ENCODE measurements at regions not wholly inside any gene's neighbourhood (a gene's known extent, or its start where the extent isn't known, plus 50 kb on each side); places are given as distances from the start of the nearest gene placed in this dataset.

DNA sequence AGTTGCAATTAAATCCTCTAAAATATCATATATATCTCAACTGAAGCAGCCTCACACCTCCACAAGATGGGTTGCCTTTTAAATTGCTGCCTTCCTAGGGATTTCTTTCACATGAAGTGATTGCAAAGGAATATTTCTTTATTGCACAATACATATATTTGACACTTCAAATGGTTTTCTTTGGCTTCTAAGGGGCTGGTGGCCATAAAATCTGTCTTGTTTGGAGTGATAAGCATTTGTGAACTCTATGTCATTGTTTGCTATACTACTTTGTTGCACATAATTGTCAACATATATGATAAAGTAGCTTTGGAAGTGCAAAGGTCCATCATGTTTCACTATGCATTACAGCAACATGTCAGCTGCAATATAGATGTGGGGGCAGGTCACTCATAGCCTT, 2380.9 kb downstream of the PCDH9 start:
- DNase-seq = no peak

- DNase-seq = no peak
Observed at GRCh38 chr13:64847767-64848166, 2382.4 kb downstream of the PCDH9 start.

DNA sequence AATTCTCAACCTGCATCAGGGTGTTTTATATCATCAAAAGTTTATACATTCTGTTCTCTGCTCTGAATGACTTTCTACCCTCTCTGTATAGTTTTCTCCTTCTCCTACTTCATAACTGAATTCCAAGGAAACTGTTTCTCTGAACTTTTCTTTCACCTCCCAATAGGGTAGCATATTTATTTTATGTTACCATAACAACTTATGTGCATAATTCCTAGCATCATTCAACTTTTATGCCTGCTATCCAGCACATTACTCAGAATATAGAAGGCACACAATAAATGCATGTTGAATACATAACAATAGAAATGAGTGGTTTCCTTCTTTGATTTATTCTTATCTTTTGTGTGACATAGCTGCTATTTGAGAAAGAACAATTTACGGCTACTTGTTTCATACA, 2385.0 kb downstream of the PCDH9 start:
- no peak for DNase-seq

DNA sequence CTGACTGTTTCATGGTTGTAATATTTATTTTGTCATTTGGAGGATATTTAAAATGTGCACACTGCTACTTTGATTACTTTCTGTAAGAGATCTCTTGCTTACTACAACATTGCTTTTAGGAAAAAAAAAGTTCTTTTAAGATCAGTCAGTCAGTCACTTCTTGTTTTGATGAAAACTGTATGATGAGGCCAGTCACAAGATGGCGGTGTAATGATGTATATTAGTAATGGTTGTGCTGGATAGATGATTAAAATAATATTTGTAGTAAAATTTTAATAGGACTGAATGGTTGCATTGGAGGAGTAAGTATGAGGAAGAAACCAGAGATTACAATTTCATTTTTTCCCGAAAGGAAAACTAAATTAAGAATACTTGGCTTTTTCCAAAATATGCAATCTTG, 2411.1 kb downstream of the PCDH9 start:
- no peak for DNase-seq

- no peak for DNase-seq
Observed at GRCh38 chr13:64817691-64818090, 2412.4 kb downstream of the PCDH9 start.

DNA sequence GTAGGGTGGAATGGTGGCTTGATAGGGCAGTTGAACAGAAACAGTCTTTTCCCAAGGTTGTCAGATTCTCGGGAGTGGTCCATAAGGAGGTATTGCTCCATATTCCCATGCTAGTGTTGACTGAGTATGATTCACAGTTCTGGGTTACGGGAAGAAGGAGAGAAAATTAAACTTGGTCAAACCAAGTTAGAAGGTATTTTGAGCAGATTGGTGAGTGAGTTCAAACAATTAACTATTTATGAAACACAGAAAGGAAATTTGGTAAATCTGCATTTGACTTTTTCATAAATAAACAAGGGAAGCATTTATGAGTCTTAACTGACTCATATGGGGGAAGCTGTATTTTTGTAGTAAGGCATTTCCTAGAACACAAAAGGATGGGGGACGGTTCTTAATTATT, 2419.4 kb downstream of the PCDH9 start:
- no peak for DNase-seq

GRCh38 chr13:64808704-64809103, 2421.4 kb downstream of the PCDH9 start:
- DNase-seq = no peak

DNA sequence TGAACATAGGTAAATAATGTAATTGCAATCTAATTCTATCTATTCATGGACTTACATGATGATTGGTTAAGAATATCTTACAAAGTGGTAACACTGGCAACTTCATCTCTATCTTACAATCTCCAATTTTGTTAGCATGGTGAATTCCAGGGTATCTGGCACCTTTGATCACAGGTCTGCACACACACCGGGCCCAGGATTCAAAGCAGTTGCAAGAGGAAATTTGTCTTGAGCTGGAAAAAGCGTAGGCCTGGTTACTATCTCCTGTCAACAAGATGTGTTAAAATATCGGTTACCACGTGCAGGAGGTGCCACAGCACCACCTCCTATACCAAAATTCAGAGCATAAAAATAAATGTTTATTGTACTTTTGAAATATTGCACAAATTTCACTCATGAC, 2428.4 kb downstream of the PCDH9 start:
- no peak for DNase-seq

GRCh38 chr13:64798422-64798821, 2431.7 kb downstream of the PCDH9 start:
- DNase-seq = no peak

GRCh38 chr13:64793592-64793991, 2436.5 kb downstream of the PCDH9 start:
- no peak for DNase-seq

- no peak for DNase-seq
Observed at GRCh38 chr13:64793131-64793530, 2437.0 kb downstream of the PCDH9 start.

DNA sequence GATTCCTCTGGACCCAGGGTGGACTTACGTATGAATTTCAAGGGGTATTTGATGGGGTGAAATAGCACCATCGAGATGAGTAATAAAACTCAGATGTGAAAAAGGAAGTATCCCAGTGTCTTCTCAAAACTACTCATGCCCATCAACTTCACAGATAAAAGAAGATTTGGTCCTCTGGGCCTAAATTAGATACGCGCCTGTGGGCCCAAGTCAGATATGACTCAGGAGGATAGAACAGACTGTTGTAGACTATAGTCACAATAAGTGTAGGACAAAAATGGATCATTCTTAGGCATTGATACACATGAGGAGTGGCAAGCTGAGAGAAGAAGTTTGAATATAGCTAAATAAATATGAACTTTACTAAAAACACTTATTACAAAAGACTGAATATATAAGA, 2438.8 kb downstream of the PCDH9 start:
- DNase-seq = no peak

DNA sequence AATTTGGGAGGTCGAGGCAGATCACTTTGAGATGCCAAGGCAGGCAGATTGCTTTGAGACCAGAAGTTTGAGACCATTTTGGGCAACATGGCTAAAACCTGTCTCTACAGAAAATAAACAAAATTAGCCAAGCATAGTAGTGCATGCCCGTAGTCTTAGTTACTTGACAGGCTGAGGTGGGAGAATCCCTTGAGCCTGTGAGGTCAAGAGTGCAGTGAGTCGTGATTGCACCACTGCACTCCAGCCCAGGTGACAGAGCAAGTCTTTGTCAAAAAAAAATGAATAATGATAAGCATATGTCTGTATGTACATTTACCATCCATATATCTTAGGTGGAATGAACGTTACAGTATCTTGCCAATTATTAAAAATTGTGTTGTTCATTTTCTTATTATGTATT, 2447.7 kb downstream of the PCDH9 start:
- no peak for DNase-seq

DNA sequence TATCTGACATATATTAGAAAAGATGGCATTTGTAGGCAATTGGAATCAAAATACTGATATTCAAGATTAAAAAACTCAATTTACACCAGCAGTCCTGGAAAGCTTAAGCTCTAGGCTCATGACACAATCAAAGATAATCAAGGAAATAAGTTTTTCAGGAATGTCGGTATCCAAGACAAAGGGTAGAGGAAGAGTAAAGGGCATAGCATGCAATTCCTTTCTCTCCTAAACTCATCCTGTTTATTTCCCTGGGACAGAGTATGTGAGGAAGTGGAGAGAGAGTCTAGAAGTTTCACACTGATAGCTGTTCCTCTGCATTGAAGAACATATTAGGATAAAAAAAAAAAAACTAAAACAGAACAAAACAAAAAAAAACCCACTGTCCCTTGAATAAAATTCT, 2452.1 kb downstream of the PCDH9 start:
- no peak for DNase-seq

GRCh38 chr13:64774915-64775314, 2455.2 kb downstream of the PCDH9 start:
- DNase-seq = no peak

GRCh38 chr13:64770743-64771142, 2459.4 kb downstream of the PCDH9 start:
- no peak for DNase-seq

DNA sequence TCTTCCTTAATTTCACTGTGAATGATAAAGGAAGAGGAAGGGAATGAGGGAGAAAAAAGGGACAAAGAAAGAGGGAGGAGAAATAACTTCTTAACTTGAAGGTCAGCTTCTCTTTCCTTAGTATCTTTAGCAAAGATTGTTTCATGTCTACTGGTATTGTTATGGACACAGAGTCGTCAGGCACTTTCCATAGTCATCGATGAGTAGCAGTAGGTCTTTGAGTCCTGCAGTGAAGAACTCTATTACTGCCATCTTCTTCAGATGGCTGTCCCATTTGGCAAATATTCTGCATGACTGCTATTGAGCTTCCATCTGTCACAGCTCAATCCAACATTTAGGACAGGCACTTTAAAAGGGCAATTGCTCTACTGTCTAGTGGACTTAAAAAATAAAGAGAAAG, 2463.1 kb downstream of the PCDH9 start:
- DNase-seq = no peak

- DNase-seq = no peak
Observed at GRCh38 chr13:64765636-64766035, 2464.5 kb downstream of the PCDH9 start.

- no peak for DNase-seq
Observed at GRCh38 chr13:64758521-64759244, 2471.5 kb downstream of the PCDH9 start.

- DNase-seq = no peak
Observed at GRCh38 chr13:64756621-64757020, 2473.5 kb downstream of the PCDH9 start.

GRCh38 chr13:64755961-64756360, 2474.2 kb downstream of the PCDH9 start:
- DNase-seq = no peak

DNA sequence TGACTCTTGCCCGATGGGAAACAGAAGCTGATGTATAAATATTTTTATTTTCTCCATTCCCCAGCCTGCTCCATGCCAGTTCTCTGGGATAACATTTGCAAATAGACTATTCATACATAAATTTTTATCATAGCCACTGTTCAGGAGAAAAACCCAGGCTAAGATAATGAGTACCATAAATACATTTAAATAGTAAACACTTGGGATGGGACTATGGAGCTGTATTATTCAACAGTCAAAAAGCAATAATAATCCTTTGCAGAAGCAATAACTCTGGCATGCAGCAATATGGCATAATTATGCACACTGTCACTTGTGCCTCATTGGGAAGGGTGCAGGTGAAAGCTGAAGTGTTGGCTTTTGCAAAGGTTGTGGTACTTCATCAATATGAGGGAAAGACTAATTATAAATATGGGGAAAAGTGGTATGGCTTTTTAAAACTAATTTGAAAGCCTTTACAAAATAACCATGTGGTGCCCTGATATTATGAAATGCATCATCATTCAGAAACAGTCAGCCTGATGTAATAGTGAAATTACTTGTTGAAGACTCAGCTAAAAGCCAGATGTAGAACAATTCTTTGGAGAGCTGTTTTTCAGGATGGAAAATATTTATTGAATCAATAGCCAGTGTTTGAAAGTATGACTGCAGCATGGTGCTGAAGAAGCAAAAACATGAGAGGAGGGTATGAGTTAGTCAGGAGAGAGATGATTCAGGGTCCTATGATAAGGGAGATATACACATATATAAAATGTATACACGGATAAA, 2476.7 kb downstream of the PCDH9 start:
- no peak for DNase-seq

- DNase-seq = no peak
Observed at GRCh38 chr13:64749301-64749700, 2480.8 kb downstream of the PCDH9 start.

- DNase-seq = no peak
Observed at GRCh38 chr13:64746845-64747244, 2483.3 kb downstream of the PCDH9 start.

DNA sequence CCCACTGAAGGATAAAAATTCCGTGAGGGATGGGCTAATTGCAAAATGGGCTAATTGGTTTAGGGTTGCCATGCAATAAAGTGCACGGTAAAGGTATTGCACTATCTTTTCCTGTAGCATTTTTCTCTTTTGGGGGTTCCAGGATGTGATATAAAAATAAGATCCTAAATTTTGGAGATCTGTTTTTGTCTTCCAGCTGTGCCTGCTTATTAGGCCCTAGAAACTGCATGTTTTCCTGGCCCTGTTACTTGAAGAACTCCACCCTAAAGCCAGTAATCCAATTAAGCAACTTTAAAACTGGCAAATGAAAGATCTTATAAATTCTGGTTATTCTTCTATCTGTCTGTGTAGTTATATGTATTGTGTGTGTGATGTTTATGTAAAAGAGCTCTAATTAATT, 2489.6 kb downstream of the PCDH9 start:
- DNase-seq = no peak

Measured in stimulated activated CD4-positive, alpha-beta T cell treated with anti-CD3 and anti-CD28 coated beads, Interleukin-15, amount 100 ng/mL, for 24 hours (primary cell).